Loucy (cell line): ENCODE measurements at regions not wholly inside any gene's neighbourhood (a gene's known extent, or its start where the extent isn't known, plus 50 kb on each side); places are given as distances from the start of the nearest gene placed in this dataset.

Source experiments
- CTCF ChIP-seq: fragments of 200-600 bp; sonication (generic); conservative IDR thresholded peaks from 2 replicates; pipeline ENCODE4 v1.5.1; 2014; ENCODE audit warnings: mild to moderate bottlenecking, antibody characterized with exemption, low read length
- EZH2phosphoT487 ChIP-seq: fragments of 200-600 bp; IDR thresholded peaks from 2 replicates; pipeline ENCODE4 v1.6.1; 2018; ENCODE audit warnings: antibody characterized with exemption, mild to moderate bottlenecking, moderate library complexity, borderline replicate concordance

GRCh38 chr12:127655691-127656090 lies 611.3 kb upstream of the TMEM132C start:
- no peak for TF ChIP-seq CTCF
- TF ChIP-seq EZH2phosphoT487: no peak
